K562 (cell line): ENCODE measurements at regions not wholly inside any gene's neighbourhood (a gene's known extent, or its start where the extent isn't known, plus 50 kb on each side); places are given as distances from the start of the nearest gene placed in this dataset.

Source experiments
- ATAC-seq: fragments of 200-7000 bp; cut with Tn5 transposase; 3 replicates; pipeline ENCODE4 v1.9.1; 2020; ENCODE audit warnings: moderate library complexity
- BruUV-seq: library from RNA; stranded (reverse); fragments of 400-500 nt; replicated peaks from 2 replicates; lab custom pipeline; 2021; lab: Mats Ljungman, UMichigan
- CTCF ChIA-PET: fragments of 300-600 bp; formaldehyde crosslinking; extraction: SDS; loops from one replicate; lab custom pipeline; 2021; ENCODE audit warnings: low intra/inter-chr PET ratio; lab: Yijun Ruan, JAX
- POLR2A ChIA-PET: fragments of 300-600, 350-650 bp; sonication (Branson Sonifier 250); formaldehyde crosslinking; extraction: SDS; loops from one replicate; lab custom pipeline; 2021; ENCODE audit warnings: antibody characterized with exemption, inconsistent platforms; lab: Yijun Ruan, JAX
- DNase-seq, 4 experiments: peaks; one replicate each; pipeline versions ENCODE4 v3.0.0 to v3.0.0-alpha.2; 2011 to 2018; ENCODE audit warnings: low spot score in 3 of 4, mixed read lengths in 3 of 4; ENCODE audit errors: extremely low read depth in 1 of 4
- FAIRE-seq: peaks from 2 replicates; lab custom pipeline; 2011; peaks lifted over from hg19 to GRCh38; lab: Jason Lieb, UNC
- H2AFZ ChIP-seq: 2 replicates; pipeline ENCODE4 v1.6.0; 2011; ENCODE audit warnings: low read depth, low read length, control low read depth, inconsistent platforms
- H3K27ac ChIP-seq: fragments of 200-600 bp; 3 replicates; pipeline ENCODE4 v1.8.0; 2011; ENCODE audit warnings: low read depth, mild to moderate bottlenecking, control low read depth, inconsistent platforms, low read length, moderate library complexity, mixed read lengths; ENCODE audit errors: extremely low read depth
- H3K27me3 ChIP-seq, 2 experiments: fragments of 300-600 bp in 1 of 2; 2 replicates in 1 of 2; 3 replicates in 1 of 2; pipeline versions ENCODE4 v1.6.0 to v1.8.0; 2011; ENCODE audit warnings: inconsistent platforms in 2 of 2, low read length in 2 of 2, mild to moderate bottlenecking in 1 of 2, mixed read lengths in 1 of 2, moderate library complexity in 1 of 2; ENCODE audit not compliant: control insufficient read depth in 2 of 2, insufficient read depth in 2 of 2
- H3K36me3 ChIP-seq: fragments of 300-600 bp; 3 replicates; pipeline ENCODE4 v1.8.0; 2011; ENCODE audit warnings: mild to moderate bottlenecking, low read length, inconsistent platforms; ENCODE audit not compliant: control insufficient read depth, insufficient read depth
- H3K4me1 ChIP-seq, 2 experiments: fragments of 200-600 bp in 1 of 2; replicated peaks in 1 of 2; 2 replicates in 1 of 2; 3 replicates in 1 of 2; pipeline versions ENCODE4 v1.5.1 to v1.8.0; 2011; ENCODE audit warnings: inconsistent platforms in 2 of 2, low read length in 2 of 2, mild to moderate bottlenecking in 1 of 2, mixed read lengths in 1 of 2, moderate library complexity in 1 of 2; ENCODE audit not compliant: control insufficient read depth in 2 of 2, insufficient read depth in 2 of 2
- H3K4me2 ChIP-seq: 2 replicates; pipeline ENCODE4 v1.6.1; 2011; ENCODE audit warnings: low read length, control low read depth, inconsistent platforms, mixed read lengths; ENCODE audit not compliant: insufficient read depth
- H3K4me3 ChIP-seq: fragments of 200-600 bp; sonication (generic), shearing (Covaris generic); 2 replicates; pipeline ENCODE4 v1.5.1; 2016; ENCODE audit warnings: control low read depth, inconsistent platforms
- H3K79me2 ChIP-seq: fragments of 200-600 bp; 3 replicates; pipeline ENCODE4 v1.8.0; 2011; ENCODE audit warnings: low read length, inconsistent platforms; ENCODE audit not compliant: control insufficient read depth, insufficient read depth
- H3K9ac ChIP-seq, 2 experiments: 2 replicates each; pipeline versions ENCODE4 v1.6.0 to v1.6.1; 2011; ENCODE audit warnings: low read depth in 2 of 2, low read length in 2 of 2, control low read depth in 1 of 2, inconsistent platforms in 1 of 2, mild to moderate bottlenecking in 1 of 2, mixed read lengths in 1 of 2; ENCODE audit not compliant: insufficient read depth in 1 of 2
- H3K9me1 ChIP-seq: one replicate; pipeline ENCODE4 v1.6.0; 2011; ENCODE audit warnings: inconsistent platforms, mild to moderate bottlenecking, low read length, moderate library complexity; ENCODE audit not compliant: control insufficient read depth, insufficient read depth
- H3K9me3 ChIP-seq: replicated peaks from 2 replicates; pipeline ENCODE4 v1.5.1; 2011; ENCODE audit warnings: low read depth, low read length, inconsistent platforms; ENCODE audit not compliant: control insufficient read depth, insufficient read depth
- H4K20me1 ChIP-seq: replicated peaks from 2 replicates; pipeline ENCODE4 v1.6.1; 2011; ENCODE audit warnings: low read length, inconsistent platforms, mixed read lengths; ENCODE audit not compliant: control insufficient read depth, insufficient read depth
- HDAC2 ChIP-seq: fragments of 450-650 bp; IDR thresholded peaks from 2 replicates; pipeline ENCODE4 v1.6.1; 2016; ENCODE audit warnings: mild to moderate bottlenecking
- JUNB ChIP-seq: fragments of 450-650 bp; formaldehyde crosslinking; conservative IDR thresholded peaks from 2 replicates; pipeline ENCODE4 v1.4.0; 2020; ENCODE audit warnings: mild to moderate bottlenecking
- ZNF12 ChIP-seq: sonication (generic); formaldehyde crosslinking; IDR thresholded peaks from 2 replicates; pipeline ENCODE4 v1.4.0; 2020; ENCODE audit warnings: mild to moderate bottlenecking, missing genetic modification reagents
- ZNF778 ChIP-seq: fragments of 450-650 bp; formaldehyde crosslinking; IDR thresholded peaks from 2 replicates; pipeline ENCODE4 v1.4.0; 2020; ENCODE audit warnings: mild to moderate bottlenecking, moderate library complexity
- WGBS: fragments of 100-300 bp; shearing (Covaris generic); methylation state at CpG from one replicate; pipeline ENCODE4 v1.1.6; 2016; ENCODE audit warnings: low coverage, mixed read lengths; ENCODE audit not compliant: insufficient coverage; ENCODE audit errors: missing lambda C conversion rate; 5-methylcytosine and 5-hydroxymethylcytosine counted together
- in situ Hi-C: fragments of 300-500 bp; cut with MboI; formaldehyde crosslinking; loops from 4 replicates; pipeline ENCODE4 v1.15.0; 2018; ENCODE audit warnings: inconsistent platforms, mixed read lengths
- intact Hi-C: fragments of 100-400 bp; cut with micrococcal nuclease; formaldehyde crosslinking; loops from 2 replicates; pipeline ENCODE4 v1.14.2; 2022
- TF ChIP-seq, protein P1 (sequence below): fragments of 450-650 bp; IDR thresholded peaks from 2 replicates; pipeline ENCODE4 v1.6.1; 2018; ENCODE audit not compliant: partially characterized antibody
- TF ChIP-seq, protein P2 (sequence below): sonication (generic); formaldehyde crosslinking; IDR thresholded peaks from 2 replicates; pipeline ENCODE4 v1.8.0; 2022; ENCODE audit warnings: mild to moderate bottlenecking, low read depth, missing genetic modification reagents

DNA sequence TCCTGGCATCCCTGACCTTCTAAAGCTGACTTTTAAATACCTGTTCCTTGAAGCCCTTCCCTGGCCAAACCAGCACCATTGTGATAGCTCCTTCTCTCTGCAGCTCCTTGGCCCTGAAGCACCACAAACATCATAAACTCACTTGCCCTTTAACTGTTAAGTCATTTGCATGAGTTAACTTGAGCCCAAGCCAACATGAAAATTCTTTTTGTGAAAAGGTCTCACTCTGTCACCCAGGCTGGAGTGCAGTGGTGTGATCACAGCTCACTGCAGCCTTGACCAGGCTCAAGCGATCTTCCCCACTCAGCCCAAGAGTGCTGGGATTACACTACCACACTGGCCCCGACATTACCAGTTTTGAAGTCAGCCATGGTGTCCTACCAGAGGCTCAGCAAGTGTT is 87.8 kb downstream of the ZIC5 start:
- H3K9me3 ChIP-seq: no peaks in the 10 kb centered on the region
- no peak overlapping the region for H2AFZ ChIP-seq
- H3K4me1 ChIP-seq: no peaks in the 10 kb centered on the region; a peak in 1 of 5 replicates
- BruUV-seq: no TSS peak
- H3K9me1 ChIP-seq: no peaks in the 10 kb centered on the region
- H4K20me1 ChIP-seq: no peaks in the 10 kb centered on the region; the same call in 1 of the 2 replicates
- no peaks in the 10 kb centered on the region for H3K36me3 ChIP-seq
- peaks cover 2 to 40% of the 10 kb centered on the region in 2 experiments; a peak in 3 of 5 replicates for H3K27me3 ChIP-seq
- ATAC-seq (no peak), DNase-seq (no peak)
- no peak overlapping the region for H3K27ac ChIP-seq
- H3K79me2 ChIP-seq: no peaks in the 10 kb centered on the region
- WGBS: 0% methylated on average over 2 of the region's 2 CpGs
- TF ChIP-seq, protein P1, sequence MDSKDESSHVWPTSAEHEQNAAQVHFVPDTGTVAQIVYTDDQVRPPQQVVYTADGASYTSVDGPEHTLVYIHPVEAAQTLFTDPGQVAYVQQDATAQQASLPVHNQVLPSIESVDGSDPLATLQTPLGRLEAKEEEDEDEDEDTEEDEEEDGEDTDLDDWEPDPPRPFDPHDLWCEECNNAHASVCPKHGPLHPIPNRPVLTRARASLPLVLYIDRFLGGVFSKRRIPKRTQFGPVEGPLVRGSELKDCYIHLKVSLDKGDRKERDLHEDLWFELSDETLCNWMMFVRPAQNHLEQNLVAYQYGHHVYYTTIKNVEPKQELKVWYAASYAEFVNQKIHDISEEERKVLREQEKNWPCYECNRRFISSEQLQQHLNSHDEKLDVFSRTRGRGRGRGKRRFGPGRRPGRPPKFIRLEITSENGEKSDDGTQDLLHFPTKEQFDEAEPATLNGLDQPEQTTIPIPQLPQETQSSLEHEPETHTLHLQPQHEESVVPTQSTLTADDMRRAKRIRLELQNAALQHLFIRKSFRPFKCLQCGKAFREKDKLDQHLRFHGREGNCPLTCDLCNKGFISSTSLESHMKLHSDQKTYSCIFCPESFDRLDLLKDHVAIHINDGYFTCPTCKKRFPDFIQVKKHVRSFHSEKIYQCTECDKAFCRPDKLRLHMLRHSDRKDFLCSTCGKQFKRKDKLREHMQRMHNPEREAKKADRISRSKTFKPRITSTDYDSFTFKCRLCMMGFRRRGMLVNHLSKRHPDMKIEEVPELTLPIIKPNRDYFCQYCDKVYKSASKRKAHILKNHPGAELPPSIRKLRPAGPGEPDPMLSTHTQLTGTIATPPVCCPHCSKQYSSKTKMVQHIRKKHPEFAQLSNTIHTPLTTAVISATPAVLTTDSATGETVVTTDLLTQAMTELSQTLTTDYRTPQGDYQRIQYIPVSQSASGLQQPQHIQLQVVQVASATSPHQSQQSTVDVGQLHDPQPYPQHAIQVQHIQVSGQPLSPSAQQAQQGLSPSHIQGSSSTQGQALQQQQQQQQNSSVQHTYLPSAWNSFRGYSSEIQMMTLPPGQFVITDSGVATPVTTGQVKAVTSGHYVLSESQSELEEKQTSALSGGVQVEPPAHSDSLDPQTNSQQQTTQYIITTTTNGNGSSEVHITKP: no peak
- TF ChIP-seq, protein P2, sequence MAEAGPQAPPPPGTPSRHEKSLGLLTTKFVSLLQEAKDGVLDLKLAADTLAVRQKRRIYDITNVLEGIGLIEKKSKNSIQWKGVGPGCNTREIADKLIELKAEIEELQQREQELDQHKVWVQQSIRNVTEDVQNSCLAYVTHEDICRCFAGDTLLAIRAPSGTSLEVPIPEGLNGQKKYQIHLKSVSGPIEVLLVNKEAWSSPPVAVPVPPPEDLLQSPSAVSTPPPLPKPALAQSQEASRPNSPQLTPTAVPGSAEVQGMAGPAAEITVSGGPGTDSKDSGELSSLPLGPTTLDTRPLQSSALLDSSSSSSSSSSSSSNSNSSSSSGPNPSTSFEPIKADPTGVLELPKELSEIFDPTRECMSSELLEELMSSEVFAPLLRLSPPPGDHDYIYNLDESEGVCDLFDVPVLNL (CRISPR knock-in tag): no peak
- TF ChIP-seq HDAC2 (no peak), JUNB (CRISPR knock-in tag) (no peak), ZNF778 (no peak), ZNF12 (CRISPR knock-in tag) (no peak)
- TF ChIP-seq, all 486 proteins: peak for 0
- POLR2A ChIA-PET: no interaction called here
- intact Hi-C loops (no loop called here), in situ Hi-C loops (no loop called here)
- no peak for FAIRE-seq
- H3K4me3 ChIP-seq: no peak overlapping the region
- no peak overlapping the region for H3K9ac ChIP-seq
- H3K4me2 ChIP-seq: no peak overlapping the region
- CTCF ChIA-PET: no interaction called here
